Activated effector memory CD4-positive, alpha-beta T cell treated with Interleukin-2 at 50 U/mL for 16 hours (primary cell): ENCODE measurements at regions not wholly inside any gene's neighbourhood (a gene's known extent, or its start where the extent isn't known, plus 50 kb on each side); places are given as distances from the start of the nearest gene placed in this dataset.
A peak's percentile ranks its signal among the peaks of the same experiment; 100 is the strongest.
"Not testable (repeated sequence)": the region's sequence is repeated elsewhere in the genome, so short reads cannot be mapped to it uniquely, and the experiment has no call there.

Experiments
- DNase-seq: peaks from one replicate; pipeline ENCODE4 v3.0.0-alpha.2; 2020

DNA sequence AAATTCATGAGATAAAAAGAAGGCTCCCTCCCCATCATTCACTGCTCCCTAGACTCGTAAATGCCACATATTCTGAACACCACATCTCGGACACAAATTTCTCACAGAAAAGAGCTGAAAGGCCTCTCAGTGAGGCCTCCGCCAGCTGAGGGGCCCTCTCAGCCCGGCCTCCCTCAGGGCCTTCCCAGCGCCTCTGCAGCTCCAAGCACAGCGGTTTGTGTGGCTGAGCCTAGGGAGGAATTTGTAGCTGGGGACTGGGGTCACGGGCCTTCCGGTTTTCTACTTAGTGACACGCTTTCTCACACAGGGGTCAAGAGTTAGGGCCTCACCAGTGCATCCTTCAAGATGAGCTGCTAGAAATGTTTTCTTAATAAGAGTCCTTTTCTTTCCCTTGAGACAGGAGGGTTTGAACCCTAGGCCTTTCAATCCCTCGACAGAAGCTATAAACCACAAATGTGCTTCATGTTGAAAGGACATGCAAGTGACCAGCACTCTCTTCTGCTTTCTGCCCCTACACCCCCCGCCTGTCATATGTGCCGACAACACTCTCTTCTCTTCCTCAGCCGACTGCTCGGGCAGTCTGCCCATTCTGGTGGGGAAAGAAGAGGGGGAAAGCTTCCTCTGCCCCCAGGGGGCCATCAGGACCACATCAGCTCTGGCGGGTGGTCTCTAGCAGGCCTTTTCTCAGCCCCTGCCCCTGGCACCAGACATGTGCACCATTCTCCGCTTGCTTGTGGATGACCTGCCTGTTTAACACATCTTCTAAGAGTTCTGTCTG lies 104.9 kb downstream of the CHIC2 start:
- no peak for DNase-seq

DNA sequence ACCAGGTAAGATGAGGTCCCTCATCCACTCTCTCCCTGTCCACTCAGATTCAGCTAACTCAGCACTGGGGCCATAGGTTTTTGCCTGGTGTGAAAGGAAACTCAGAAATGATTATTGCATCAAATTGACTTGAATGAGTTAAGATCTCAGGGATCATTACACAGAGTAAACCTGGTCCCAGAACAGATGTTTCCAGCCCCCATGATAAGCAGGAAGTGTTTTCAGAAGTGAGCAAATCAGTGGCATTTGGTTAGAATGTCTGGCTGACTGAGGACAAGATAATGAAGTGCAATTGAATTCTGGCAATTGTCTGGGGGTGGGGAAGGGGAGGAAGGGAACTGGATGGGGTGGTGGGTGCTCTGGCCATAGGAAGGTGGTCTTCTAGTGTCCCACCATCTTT lies 108.0 kb downstream of the CHIC2 start:
- no peak for DNase-seq

DNA sequence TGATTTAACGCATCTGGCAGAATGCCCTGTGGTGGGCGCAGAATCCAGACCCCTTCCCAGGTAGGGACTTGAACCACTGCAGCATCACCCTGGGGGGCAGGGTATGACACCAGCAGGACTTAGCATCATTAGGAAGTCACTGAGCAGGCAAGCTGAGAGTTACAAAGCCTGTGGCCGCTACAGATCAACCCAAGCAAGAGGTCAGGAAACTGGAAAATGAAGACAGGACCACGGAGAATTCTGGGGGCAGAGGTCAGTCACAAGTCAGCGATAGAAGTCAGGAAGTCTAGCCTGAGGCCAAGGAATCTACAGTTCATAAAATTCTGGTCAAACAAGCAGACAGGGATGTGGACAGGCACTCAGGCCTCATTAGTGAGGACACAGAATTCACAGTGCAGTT lies 108.4 kb downstream of the CHIC2 start:
- DNase-seq, result no peak

DNA sequence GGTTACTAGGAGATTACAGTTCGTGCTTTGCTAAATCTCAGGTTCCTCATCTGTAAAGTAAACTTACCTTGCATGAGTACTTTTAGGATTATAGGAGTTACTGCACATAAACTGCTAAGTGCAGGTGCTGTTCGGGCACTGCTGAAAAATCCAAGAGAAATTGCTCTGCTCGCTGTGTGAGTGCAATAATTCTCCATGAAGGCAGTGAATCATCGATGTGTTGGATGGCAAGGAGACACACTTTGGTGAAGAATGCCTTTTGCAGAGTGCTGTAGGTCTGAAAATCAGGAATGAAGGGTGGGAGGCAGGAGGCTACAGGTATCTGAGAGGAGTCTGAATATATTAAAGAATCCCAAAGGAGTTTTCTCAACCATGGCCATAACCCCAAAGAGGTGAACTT lies 113.0 kb downstream of the CHIC2 start:
- no peak for DNase-seq

DNA sequence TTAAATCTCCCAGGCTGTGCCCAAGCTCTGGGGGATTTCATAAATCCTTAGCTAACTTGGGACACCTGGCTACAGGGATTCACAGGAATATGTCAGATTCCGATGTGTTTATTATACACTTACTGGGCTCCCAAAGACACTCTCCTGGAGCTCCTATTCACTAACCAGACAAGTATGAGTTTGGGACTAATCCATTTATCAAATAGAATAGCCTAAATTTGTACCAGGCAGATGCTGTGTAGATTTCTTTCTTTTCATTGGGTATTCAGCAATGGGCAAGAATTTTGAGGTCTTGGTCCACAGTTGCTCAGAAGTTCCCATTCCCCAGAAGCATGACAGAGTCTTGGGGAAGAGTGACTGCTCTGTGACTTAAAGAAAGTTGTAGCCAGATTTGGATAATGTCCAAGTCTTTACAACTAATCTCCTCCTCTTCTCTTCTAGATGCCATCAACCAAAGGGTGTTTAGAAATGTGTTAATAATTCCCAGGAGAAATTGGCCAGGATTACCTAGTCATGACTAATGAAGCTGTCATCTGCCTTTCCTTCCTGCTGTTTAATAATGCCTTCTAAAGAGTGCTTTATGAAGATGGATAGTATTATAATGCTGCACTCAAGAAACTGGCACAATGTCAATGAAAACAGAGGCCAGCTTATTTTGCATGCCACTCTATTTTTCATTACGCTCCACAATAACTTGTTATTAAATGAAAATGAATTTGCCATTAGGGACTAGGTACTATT lies 120.9 kb downstream of the CHIC2 start:
- no peak for DNase-seq

DNA sequence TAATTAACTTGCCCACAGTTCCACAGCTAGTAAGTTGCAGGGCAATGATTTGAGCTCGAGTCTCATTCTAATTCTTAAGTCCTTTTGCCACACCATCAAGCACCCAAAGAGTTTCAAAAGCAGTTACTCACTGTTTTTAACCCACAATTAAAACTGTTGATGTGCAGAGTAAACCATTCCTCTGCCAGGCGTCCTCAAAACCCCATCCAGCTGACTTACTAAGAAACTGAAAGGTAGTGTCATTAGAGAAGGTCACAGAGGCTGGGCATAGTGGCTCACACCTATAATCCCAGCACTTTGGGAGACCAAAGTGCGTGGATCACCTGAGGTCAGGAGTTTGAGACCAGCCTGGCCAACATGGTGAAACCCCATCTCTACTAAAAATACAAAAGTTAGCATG lies 121.7 kb downstream of the CHIC2 start:
- DNase-seq, result no peak

DNA sequence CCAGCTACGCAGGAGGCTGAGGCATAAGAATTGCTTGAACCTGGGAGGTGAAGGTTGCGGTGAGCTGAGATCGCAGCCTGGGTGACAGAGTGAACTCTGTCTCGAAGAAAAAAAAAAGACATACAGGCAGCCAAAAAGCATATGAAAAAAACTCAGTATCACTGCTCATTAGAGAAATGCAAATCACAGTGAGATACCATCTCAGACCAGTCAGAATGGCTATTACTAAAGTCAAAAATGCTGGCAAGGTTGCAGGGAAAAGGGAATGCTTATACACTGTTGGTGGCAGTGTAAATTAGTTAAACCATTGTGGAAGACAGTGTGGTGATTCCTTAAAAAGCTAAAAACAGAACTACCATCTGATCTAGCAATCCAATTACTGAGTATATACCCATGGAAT lies 123.1 kb downstream of the CHIC2 start:
- DNase-seq, result no peak

DNA sequence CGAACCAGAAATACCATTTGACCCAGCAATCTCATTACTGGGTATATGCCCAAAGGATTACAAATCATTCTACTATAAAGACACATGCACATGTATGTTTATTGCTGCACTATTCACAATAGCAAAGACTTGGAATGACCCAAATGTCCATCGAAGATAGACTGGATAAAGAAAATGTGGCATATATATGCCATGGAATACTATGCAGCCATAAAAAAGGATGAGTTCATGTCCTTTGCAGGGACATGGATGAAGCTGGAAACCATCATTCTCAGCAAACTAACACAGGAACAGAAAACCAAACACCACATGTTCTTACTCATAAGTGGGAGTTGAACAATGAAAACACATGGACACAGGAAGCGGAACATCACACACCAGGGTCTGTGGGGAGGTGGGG lies 124.5 kb downstream of the CHIC2 start:
- DNase-seq, result not testable (repeated sequence)

DNA sequence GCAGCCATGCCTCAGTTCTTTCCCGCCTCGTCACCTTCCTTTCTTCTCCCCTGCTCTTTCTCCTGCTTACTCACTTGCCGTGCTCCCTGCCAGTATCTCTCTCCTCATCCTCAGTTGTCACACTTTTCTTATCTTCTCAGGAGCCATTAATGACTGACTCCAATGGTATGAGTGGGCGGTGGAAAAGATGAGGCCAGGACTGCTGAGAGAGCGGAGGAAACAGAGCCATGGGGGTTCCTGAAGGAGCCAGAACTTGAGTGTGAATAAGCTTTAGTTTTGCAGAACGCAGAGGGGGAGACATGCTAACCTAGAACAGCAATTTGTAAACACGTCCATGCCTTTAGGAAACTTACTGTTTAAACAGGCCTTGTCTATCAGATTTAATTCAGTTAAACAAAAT lies 126.5 kb downstream of the CHIC2 start:
- no peak for DNase-seq

DNA sequence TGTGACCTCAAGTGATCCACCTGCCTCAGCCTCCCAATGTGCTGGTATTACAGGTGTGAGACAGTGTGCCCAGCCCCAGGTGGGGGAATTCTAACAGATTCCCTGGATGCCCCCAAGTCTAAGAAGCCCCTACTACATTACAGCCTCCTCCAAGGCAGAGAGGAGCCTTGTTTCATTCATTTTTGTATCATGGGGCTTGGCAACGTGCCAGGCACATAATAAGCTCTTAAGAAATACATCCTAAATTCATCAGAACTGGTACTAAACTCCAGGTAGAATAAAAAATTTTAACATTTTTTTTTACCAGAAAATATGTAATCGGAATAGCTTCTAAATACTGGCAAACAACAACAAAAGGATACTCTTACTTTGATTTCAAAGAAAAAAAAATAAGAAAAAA lies 127.1 kb downstream of the CHIC2 start:
- no peak for DNase-seq

DNA sequence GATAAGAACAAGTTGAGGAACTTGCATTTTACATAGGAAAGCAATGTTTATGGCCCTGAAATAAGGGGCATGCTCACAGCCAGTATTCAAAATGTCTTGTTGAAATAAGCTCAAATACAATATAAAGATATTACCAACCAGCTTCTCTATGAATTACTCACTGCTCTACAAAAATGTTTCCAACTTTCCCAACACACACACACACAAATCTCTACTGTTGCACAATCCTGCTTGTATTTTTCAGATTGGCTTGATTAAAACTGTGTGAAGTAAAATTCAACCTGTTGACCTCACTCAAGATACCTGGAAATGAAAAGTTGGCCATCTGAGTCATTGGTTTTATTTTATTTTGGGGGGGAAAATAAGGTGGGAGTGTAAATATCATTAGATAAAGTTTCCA lies 128.6 kb downstream of the CHIC2 start:
- no peak for DNase-seq

DNA sequence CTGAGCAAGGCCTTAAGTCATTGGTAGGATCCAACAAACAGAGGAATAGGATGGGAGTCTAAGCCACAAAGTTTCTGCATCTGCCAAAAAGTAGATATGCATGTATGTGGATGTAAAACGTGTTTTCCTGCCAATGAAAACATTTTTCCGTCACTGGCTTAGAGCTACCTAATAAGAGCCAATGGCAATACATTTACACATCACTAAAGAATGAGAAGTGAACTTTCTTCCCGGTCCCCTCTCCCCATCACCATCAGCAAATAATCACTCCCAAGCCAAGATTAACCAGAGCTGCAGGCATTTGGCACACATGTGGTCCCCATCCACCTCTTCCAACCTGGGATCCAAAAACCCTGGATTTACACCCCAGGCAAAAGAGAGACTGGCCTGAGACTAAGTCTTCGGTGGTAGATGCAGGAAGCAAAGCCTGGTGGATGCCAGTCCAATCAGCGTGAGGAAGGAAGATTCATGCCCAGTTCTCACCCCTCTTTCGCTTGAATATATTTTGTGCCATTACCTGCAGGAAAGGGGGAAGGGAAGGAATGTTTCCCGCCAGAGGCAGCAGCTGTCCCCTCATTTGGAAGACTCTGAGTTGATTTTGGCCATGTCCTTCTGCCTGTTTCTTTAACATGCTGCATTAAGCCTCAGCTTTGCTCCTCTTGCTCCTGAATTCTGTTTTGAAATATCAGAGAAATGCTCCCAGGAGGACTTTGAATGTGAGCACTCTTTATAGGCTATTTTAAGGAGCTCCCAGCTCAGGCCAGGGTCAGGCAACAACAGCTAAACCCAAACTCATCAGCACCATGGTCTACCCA lies 131.4 kb downstream of the CHIC2 start:
- DNase-seq, result no peak

DNA sequence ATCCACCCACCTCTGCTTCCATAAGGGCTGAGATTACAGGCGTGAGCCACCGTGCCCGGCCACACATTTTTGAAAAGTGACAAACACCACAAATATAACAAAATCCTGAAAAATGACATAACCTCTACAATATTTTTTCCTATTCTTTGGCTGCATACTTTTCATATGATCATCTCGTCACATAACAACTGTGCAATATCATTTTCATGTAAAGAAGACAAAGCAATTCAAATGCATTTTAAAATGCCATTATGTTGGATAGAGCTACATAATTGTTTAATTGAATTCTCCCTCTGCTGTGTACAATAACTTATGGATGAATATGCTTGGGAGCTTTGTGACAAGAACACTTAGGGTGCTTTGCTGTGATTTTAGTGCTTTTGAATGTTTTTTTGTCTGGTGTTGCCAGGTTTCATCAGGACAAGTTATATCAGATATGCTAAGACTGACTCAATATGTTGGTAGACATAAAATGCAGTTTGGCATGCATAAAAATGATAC lies 132.9 kb downstream of the CHIC2 start:
- no peak for DNase-seq

DNA sequence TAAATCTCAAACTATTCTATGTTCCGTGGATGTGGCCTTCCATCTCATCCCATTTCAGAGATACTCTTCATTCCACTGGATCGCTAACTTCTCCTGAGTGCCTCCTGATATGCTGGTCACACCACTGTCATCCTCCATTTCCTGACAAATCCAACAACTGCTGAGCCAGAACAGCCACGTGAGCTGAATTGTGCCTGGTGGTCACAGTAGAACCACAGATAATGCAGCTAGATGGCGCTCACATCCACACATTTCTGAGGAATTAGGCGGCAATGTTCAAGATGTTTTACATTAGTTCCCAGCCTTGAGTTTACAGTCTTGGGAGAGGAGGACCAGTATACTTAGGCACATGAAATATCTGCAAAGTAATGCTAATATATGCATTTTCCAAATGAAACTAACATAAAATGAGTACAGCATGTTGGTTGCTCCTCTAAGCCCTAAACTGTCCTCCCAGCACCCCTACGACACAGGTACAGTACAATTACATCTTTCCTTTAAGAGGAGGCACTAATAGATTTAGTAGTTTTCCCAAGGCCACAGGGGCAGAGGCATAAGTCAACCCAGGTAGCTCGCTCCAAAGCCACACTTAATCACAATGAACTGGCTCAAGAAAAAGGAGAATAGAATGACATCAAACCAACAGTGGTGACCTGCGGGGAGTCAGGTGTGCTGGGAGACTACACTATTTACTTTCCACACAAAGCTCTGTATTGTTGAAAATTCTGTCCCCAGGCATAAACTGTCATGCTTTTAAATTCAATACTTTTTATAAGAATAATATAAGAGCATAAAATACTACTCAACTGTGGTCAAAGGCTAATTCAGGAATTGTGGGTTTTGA lies 134.2 kb downstream of the CHIC2 start:
- peak; percentile 13 for DNase-seq

DNA sequence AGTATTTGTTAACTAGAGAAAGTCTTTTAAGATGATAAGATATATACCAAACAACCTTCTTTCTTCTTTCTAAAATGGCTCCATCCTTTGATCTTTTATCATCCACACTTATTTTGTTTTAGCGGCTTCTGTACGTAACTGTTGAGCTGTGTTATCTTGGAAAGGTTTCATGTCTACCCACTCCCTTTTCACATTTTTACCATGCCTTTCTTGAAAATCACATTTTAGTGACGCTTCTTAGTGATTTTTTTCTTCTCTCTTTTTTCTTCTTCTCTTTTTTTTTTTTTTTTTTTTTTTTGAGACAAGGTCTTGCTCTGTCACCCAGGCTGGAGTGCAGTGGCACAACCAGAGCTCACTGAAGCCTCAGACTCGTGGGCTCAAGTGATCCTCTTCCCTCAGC lies 135.1 kb downstream of the CHIC2 start:
- no peak for DNase-seq

DNA sequence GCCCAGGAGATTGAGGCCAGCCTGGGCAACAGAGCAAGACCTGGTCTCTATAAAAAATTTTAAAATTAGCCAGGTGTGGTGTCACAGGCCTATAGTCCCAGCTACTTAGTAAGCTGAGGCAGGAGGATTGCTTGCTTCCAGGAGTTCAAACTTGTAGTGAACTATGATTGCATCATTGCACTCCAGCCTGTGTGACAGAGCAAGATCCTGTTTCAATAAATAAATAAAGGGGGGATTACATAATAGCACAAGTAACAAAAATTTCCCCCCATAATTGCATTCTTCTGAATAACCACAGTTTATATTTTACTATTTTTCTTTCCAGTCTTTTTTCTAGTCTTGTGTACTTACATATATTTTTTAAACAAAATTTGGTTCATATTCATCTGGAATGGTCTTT lies 135.6 kb downstream of the CHIC2 start:
- DNase-seq, result no peak

DNA sequence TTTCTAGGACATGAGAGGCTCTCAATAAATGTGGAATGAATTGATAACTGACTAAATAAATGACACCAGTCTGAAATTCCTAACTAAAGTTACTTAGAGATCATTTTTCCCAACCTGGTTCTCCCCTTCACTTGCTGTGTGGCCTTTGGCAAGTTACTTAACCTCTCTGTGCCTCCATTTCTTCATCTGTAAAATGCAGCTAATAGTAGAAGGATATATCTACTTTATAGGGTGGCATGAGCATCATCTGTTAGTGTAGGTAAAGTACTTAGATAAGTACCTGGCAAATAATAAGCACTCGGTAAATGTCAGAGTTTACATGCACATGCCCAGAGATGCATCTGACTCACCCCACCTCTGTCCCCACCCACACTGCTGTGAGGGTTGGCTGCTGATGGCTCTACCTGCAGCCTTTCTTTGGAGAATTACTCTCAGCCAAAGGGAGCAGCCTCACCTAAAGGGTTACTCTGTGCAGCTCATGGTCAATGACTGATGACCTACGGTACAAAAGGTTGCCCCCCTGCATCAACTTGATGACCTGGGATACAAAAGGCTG lies 139.3 kb downstream of the CHIC2 start:
- DNase-seq, result no peak

DNA sequence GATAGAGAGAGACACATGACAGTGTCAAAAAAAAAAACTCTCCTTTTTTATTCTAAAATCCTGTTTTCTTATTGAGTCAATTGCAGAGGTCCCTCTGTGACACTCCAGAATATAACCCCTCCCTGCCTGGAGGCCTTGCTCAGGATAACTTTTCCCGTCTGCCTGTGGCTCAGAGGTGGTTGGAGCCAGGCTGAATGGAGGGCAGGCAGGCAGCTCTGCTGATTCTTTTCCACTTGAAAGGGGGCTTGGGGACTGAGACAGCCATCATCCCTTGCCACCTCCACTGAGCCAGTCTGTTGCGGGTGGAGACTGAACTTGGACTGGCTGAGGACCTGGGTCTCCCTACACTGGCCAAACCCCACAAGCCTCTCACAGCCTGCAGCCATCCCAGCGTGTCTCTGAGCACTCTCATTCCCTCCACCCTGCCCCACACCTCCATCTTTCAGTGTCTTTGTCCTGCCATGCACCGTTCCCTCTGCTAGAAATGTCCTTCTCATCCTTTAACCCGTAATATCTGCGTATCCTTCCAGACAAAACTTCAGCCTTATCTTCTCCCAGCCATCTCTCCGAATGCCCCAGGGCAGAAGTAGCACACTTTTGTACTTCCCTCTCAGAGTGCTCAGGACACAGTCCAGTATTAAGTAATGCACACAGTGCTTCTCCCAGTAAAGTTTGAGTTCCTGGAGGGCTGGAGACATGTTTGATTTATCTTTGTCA lies 139.9 kb downstream of the CHIC2 start:
- DNase-seq, result no peak

DNA sequence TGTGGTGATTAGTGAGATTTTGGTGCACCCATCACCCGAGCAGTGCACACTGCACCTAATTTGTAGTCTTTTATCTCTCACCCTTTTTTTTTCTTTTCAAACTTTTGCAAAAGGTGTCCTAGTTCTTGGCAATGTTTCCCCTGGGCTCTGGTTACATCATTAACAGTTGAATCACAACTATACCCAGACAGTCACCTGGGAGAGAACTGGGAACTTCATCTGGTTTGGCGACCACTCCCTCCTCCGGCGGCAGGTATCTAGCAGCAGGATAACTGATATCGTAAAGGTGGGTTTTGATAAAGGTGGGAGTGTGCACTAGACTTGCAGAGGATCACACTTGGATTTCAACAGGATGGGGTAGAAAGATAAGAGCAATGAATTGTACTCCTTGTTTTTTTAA lies 140.5 kb downstream of the CHIC2 start:
- DNase-seq, result no peak

DNA sequence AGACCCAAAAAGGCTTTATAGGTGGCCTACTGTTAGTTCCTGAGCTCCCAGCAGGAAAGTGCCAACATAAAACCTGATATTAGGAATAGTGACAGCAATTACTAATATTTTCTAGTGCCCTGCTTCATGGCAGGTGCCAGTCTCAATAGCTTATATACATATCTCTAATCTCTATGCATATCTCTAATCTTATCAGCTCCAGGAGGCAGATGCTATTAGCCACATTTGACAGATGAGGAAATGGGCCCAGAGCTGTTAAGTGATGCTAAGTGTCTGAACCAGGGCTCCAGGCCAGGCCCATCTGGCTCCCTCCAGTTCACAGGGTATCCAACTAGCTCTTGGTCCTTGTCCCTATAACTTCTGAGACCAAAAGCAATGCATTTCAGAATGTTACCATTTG lies 142.5 kb downstream of the CHIC2 start:
- no peak for DNase-seq

DNA sequence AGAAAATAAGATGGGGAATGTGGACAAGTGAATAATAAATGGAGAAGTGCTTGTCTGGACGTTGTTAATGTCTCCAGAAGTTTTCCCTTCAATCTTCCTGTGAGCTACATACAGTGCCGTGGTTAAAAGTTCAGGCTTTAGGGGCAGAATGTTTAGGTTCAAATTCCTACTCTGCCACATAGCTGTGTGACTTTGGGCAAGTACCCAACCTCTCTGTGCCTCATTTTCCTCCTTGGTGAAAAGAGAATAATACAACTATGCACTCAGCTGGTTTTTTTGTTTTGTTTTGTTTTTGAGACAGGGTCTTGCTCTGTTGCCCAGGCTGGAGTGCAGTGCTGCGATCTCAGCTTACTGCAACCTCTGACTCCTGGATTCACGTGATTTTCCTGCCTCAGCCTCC lies 143.5 kb downstream of the CHIC2 start:
- DNase-seq, result no peak

DNA sequence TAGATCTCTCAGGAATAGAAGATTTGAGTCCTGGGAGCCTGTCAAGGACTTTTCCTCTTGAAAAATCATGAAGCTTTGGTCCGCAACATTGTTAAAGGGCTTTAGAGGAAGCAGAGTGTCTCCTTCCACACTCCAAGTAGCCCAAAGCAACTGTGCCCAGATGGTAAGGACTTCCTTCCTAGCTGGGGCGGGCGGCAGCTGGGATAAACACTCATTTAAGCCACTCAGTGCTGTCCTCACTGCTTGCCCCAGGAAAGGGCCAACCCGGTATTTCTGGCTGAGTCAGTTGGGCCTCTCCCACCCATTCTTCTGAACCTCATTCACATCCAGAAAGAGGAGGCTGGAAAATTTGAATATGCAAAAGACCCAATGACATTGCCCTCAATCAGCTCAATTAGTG lies 144.3 kb downstream of the CHIC2 start:
- no peak for DNase-seq
